ENCODE measurements at regions not wholly inside any gene's neighbourhood (a gene's known extent, or its start where the extent isn't known, plus 50 kb on each side); places are given as distances from the start of the nearest gene placed in this dataset.

DNA sequence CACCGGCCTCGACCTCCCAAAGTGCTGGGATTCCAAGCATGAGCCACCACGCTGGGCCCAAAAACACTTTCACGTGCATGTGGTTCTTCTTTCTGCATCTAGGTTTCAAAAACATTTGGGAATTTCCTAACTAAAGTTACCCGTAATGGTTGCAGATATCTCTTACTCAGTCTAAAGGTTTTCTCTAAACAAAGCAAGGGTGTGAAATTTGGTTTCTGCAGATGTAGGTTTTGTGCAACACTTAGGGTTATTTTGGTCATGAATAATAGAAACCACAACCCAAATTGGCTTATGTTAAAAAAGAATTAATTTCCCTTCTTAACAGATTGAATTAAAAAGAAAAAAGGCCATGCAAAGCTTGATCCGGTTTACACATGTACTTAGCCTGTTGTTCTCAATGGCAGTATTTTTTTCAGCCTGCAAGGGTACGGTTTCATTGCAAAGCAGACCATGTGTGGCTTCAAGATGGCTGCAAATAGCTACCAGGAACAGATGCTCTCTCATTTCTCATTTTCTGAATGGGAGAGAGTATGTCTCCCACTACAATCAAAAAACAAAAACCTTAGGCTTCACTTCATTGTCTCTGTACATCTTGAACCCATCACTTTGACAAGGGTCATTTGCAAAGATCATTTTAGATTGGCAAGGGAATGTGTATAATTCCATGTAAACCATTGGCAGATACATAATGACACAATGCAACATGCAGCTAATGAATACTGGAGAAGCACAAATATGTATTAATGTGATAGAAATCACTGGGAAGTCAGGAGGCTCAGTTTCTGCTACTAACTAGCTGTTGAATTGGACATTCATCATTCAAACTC is 491.2 kb upstream of the FLRT2 start:
- DNase-seq (ENCODE audit: insufficient read length) = no peak
- FAIRE-seq = no peak
- TF ChIP-seq POLR2A (IDR thresholded peaks at IDR 0.05; ENCODE audit: low read depth, low read length) = no peak

DNA sequence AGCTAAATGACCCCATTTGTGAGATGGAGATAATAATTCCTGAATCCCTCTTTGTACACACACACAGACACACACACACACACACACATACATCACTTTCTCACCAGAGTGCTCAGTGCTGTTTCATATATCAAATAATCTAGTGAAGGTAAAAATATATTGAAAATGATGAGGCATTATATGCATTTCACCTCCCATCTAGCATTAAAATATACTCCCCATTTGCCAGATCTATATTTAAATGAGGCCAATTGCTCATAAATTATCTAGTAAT is 490.7 kb upstream of the FLRT2 start:
- DNase-seq (ENCODE audit: insufficient read length) (no peak), FAIRE-seq (no peak)
- TF ChIP-seq POLR2A (IDR thresholded peaks at IDR 0.05; ENCODE audit: low read depth, low read length) = no peak

DNA sequence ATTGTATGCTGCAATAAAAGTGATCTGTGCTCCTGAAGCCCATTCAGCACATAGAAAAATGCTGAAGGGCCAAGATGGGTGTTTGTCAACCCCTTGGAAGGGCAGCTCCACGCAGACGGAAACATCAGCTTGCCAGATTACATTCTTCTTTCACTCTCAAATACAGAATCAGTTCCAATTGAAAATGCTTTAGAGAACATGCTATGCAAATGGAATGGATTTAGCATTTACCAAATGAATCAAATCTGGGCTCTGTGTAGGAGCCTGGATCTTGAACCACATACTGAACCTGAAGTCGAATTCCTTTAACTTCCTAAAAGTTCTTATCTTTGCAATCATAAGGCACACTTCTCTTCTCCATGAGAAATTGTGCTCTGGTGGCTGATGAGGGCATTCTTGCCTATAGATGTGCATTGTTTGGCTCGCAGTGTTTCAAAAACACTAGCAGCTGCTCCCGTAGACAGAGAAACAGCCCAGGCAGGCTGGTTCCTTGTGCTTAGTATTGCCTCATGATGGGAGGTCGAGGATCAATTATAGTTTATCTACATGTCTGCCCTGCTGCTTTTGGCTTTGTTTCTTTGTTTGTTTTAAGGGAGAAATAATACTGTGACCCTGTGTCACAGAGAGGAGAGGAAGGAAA is 489.8 kb upstream of the FLRT2 start:
- DNase-seq (ENCODE audit: insufficient read length) = no peak

DNA sequence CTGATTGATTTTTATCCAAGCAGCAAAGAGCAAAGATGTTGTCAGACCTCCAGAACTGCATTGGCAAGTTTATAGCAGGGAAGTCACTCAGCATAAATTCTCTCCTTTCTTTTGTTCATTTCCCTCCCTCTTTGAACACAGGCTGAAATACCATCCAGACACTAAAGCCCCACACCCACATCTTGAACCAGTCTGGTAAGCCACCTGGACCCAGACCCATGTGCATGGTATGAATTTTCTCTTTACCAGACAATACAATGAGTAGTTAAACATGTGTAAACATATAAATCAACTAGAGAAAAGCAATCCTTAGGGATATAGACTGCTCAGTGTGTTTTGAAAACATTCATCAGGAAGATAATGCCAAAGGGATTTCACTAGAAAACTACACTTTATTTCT is 488.3 kb upstream of the FLRT2 start:
- DNase-seq (ENCODE audit: insufficient read length) (no peak), FAIRE-seq (no peak)
- TF ChIP-seq POLR2AphosphoS5 (IDR thresholded peaks at IDR 0.05; ENCODE audit: low read depth, low read length) = no peak
- no peak for TF ChIP-seq TAF1 (IDR thresholded peaks at IDR 0.05; ENCODE audit: borderline replicate concordance, low read depth, low read length)
- no peak for TF ChIP-seq POLR2A (IDR thresholded peaks at IDR 0.05; ENCODE audit: low read depth, low read length)

More for the DNA sequence above, 489.8 kb upstream of the FLRT2 start:
- no peak for TF ChIP-seq POLR2A (IDR thresholded peaks at IDR 0.05; ENCODE audit: low read depth, low read length)
- TF ChIP-seq TAF1 (IDR thresholded peaks at IDR 0.05; ENCODE audit: borderline replicate concordance, low read depth, low read length) = no peak
- no peak for FAIRE-seq

DNA sequence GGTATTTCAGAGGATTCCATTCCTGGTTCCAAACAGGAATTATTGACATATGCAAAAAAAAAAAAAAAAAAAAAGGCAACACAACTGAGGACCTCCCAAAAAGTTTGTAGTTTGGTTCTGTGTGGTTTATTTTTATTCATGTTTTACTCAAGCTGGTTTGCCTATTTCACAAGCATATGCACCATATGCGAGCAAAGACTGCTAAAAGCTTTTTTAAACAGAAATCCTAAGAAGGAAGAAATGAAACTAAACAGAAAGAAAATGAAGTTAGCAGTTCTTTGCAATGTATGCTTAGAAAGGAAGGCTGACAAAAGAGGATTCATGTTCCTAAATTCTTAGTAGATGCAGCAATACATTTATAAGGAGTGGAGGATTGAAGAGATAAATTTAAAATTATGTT is 487.6 kb upstream of the FLRT2 start:
- FAIRE-seq (no peak), DNase-seq (ENCODE audit: insufficient read length) (no peak)
- TF ChIP-seq TAF1 (IDR thresholded peaks at IDR 0.05; ENCODE audit: borderline replicate concordance, low read depth, low read length) (no peak), POLR2AphosphoS5 (IDR thresholded peaks at IDR 0.05; ENCODE audit: low read depth, low read length) (no peak), POLR2A (IDR thresholded peaks at IDR 0.05; ENCODE audit: low read depth, low read length) (no peak)

DNA sequence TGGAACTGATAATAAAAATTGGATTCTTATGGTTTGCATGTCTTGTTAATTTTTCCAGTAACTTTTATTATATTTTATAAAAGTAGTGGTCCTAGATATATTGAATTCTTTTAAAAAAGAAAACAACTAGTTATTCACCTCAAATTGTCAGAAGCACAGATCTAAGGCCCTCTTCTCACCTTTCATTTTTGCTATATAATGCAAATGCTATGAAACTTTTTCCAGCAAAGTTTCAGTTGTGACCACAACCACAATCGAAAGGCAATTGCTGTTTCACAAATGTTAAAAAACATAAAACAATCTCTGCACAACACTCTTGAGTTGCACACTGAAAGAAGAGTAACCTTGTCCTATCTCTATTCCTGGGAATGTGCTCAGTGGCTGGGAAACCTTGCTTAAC is 479.8 kb upstream of the FLRT2 start:
- DNase-seq (ENCODE audit: insufficient read length) (no peak), FAIRE-seq (no peak)
- TF ChIP-seq POLR2A (IDR thresholded peaks at IDR 0.05; ENCODE audit: low read depth, low read length) (no peak), POLR2AphosphoS5 (IDR thresholded peaks at IDR 0.05; ENCODE audit: low read depth, low read length) (no peak), TAF1 (IDR thresholded peaks at IDR 0.05; ENCODE audit: borderline replicate concordance, low read depth, low read length) (no peak)

DNA sequence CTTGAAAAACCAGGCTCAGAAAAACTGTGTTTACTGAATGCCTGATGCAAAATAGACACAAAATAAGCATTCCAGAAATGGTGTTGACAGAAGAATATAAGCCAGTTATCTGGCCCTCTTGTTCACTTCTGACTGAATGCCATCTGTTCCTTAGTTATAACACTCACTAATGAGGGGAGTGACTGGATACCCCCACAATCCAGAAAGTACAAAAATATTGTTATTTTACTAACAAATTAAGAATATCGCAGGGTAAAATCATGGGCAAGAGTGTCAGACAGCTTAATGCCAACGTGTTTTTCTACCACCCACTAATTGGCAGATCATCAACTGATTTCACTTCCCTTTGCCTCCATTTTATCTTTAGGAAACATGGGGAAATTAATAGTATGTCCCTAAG is 477.3 kb upstream of the FLRT2 start:
- no peak for DNase-seq (ENCODE audit: insufficient read length)
- TF ChIP-seq TAF1 (IDR thresholded peaks at IDR 0.05; ENCODE audit: borderline replicate concordance, low read depth, low read length) = no peak
- TF ChIP-seq POLR2AphosphoS5 (IDR thresholded peaks at IDR 0.05; ENCODE audit: low read depth, low read length) = no peak
- TF ChIP-seq POLR2A (IDR thresholded peaks at IDR 0.05; ENCODE audit: low read depth, low read length) = no peak
- FAIRE-seq = no peak

DNA sequence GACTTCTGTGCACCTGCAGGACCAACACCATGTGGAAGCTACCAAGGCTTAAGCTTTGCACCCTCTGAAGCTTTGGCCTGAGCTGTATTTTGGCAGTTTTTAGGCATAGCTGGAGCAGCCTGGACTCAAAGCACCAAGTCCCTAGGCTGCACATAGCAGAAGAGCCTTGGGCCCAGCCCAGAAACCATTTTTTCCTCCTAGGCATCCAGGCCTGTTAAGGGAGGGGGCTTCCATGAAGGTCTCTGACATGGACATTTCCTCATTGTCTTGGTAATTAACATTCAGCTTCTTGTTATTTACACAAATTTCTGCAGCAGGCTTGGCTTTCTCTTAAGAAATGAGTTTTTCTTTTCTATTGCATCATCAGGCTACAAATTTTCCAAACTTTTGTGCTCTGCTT is 475.8 kb upstream of the FLRT2 start:
- no peak for DNase-seq (ENCODE audit: insufficient read length)
- FAIRE-seq = no peak
- no peak for TF ChIP-seq POLR2AphosphoS5 (IDR thresholded peaks at IDR 0.05; ENCODE audit: low read depth, low read length)
- TF ChIP-seq TAF1 (IDR thresholded peaks at IDR 0.05; ENCODE audit: borderline replicate concordance, low read depth, low read length) = no peak
- no peak for TF ChIP-seq POLR2A (IDR thresholded peaks at IDR 0.05; ENCODE audit: low read depth, low read length)

DNA sequence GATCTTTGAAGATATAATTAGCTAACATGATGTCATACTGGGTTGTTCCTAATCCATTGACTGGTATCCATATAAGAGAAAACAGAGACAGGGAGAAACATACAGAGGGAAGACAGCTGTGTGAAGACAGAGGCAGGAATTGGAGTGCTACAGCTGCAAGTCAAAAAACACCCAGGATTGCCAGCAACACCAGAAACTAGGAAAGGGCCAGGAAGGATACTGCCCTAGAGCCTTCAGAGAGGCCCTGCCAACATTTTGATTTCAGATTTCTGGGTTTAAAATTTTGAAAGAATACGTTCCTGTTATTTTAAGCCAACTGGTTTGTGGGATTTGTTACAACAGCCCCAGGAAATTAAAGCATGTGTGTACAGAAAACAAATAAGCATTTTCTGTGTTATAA is 473.7 kb upstream of the FLRT2 start:
- DNase-seq (ENCODE audit: insufficient read length) (no peak), FAIRE-seq (no peak)
- TF ChIP-seq TAF1 (IDR thresholded peaks at IDR 0.05; ENCODE audit: borderline replicate concordance, low read depth, low read length) = no peak
- TF ChIP-seq POLR2AphosphoS5 (IDR thresholded peaks at IDR 0.05; ENCODE audit: low read depth, low read length) = no peak
- no peak for TF ChIP-seq POLR2A (IDR thresholded peaks at IDR 0.05; ENCODE audit: low read depth, low read length)

DNA sequence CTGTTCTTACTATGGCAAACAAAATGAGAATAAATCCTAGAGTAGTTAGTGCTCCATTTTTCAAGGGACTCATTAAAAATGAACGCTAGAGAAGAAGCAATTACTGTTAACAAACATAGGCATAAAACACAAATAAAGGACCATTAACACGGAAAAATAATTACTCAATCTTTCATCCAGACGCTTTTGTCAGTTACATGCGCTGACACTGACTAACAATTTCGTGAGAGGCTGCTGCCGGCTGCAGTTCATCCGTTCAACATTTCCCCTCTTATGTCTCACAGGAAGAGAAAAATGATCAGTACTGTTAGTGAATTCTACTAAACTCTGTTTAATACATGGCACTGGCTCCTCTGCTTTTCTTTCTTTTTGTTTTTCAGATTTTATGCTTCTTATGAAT is 472.7 kb upstream of the FLRT2 start:
- FAIRE-seq (no peak), DNase-seq (ENCODE audit: insufficient read length) (no peak)
- TF ChIP-seq POLR2A (IDR thresholded peaks at IDR 0.05; ENCODE audit: low read depth, low read length) (no peak), TAF1 (IDR thresholded peaks at IDR 0.05; ENCODE audit: borderline replicate concordance, low read depth, low read length) (no peak), POLR2AphosphoS5 (IDR thresholded peaks at IDR 0.05; ENCODE audit: low read depth, low read length) (no peak)

DNA sequence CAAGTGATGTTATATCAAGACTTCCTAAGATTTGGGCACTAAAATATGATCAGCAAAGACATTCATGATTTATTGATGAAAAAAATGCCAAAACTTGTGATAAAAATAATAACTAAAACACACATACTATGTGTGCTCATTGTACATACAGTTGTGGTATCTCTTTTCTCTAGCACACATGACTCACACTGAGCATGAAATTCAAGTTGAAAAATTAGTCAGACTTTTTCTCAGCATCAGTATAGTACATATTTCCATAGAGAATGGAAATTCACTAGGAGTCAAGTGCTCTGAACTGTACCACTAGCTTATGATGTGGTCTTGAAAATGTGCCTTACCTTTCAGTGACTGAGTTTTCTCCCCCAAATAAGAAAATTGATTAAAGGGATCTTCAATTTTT is 471.8 kb upstream of the FLRT2 start:
- DNase-seq (ENCODE audit: insufficient read length) (no peak), FAIRE-seq (no peak)
- TF ChIP-seq POLR2AphosphoS5 (IDR thresholded peaks at IDR 0.05; ENCODE audit: low read depth, low read length) (no peak), POLR2A (IDR thresholded peaks at IDR 0.05; ENCODE audit: low read depth, low read length) (no peak), TAF1 (IDR thresholded peaks at IDR 0.05; ENCODE audit: borderline replicate concordance, low read depth, low read length) (no peak)

DNA sequence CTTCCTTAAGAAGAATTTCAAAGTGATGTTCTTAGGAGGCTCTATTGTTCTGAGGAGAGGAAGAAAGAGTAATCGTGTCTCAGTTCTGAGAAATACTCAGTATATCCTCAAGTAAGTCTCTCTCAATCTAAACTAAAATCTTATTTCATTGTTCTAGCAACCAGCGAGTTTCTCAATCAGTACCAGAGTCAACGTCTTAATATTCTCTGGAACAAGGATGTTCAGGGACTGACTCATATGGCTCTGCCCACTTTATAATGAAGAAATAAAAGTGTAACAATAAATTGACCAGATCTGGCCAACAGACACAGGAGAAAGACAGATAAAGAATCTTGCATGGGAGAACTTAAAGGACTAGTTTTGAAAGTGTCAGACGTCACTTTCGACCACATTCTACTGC is 469.8 kb upstream of the FLRT2 start:
- no peak for FAIRE-seq
- TF ChIP-seq POLR2AphosphoS5 (IDR thresholded peaks at IDR 0.05; ENCODE audit: low read depth, low read length) (no peak), POLR2A (IDR thresholded peaks at IDR 0.05; ENCODE audit: low read depth, low read length) (no peak), TAF1 (IDR thresholded peaks at IDR 0.05; ENCODE audit: borderline replicate concordance, low read depth, low read length) (no peak)

More for the DNA sequence above, 469.8 kb upstream of the FLRT2 start:
- no peak for DNase-seq (ENCODE audit: insufficient read length)
